Rectal smooth muscle tissue (tissue), 1 donor: ENCODE measurements at regions not wholly inside any gene's neighbourhood (a gene's known extent, or its start where the extent isn't known, plus 50 kb on each side); places are given as distances from the start of the nearest gene placed in this dataset.

Experiments
- H3K27ac ChIP-seq: one replicate; pipeline ENCODE4 v1.7.0; 2013; ENCODE audit warnings: low read depth, low read length, inconsistent platforms
- H3K27me3 ChIP-seq: one replicate; pipeline ENCODE4 v1.7.0; 2013; ENCODE audit warnings: low read length; ENCODE audit not compliant: control insufficient read depth, insufficient read depth
- H3K36me3 ChIP-seq: one replicate; pipeline ENCODE4 v1.7.0; 2013; ENCODE audit warnings: low read length; ENCODE audit not compliant: control insufficient read depth, insufficient read depth
- H3K4me1 ChIP-seq: one replicate; pipeline ENCODE4 v1.7.0; 2013; ENCODE audit warnings: low read length; ENCODE audit not compliant: control insufficient read depth, insufficient read depth
- H3K4me3 ChIP-seq: one replicate; pipeline ENCODE4 v1.7.0; 2013; ENCODE audit warnings: low read length
- H3K9ac ChIP-seq: one replicate; pipeline ENCODE4 v1.7.0; 2013; ENCODE audit warnings: low read length

DNA sequence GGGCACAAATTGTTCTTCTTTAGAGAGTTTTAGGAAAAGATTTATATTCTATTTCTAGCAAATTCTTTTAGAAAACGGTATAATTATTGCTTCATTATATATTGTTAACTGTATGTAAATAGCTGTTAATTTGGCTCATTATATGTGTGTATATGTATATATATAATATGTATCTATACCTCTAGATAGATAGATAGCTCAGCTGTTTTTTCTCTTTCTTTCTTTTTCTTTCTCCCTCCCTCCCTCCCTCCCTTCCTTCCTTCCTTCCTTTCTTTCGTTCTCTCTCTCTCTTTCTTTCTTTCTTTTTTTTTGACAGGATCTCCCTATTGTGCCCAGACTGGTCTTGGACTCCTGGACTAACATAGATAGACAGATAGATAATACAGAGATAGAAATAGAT is 1538.8 kb downstream of the PCDH7 start:
- Histone ChIP-seq H3K27me3 (no peaks in the 10 kb centered on the region), H3K36me3 (no peaks in the 10 kb centered on the region)

DNA sequence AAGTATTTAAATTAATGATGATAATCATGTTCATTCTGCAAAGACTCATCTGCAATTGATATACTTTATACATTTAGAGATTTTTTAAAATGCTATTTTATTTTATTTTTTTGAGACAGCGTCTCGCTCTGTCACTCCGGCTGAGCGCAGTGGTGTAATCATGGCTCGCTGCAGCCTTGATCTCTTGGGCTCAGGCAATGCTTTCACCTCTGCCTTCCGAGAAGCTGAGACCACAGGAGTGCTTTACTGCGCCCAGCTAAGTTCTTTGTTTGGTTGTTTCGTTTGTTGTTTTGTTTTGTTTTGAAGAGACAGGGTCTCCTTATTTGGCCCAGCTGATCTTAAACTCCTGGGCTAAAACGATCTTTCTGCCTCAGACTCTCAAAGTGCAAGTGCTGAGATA is 1541.0 kb downstream of the PCDH7 start:
- Histone ChIP-seq H3K36me3 (no peaks in the 10 kb centered on the region), H3K27ac (no peak overlapping the region), H3K4me3 (no peak overlapping the region), H3K27me3 (no peaks in the 10 kb centered on the region), H3K4me1 (no peaks in the 10 kb centered on the region), H3K9ac (no peak overlapping the region)

More for the DNA sequence above, 1538.8 kb downstream of the PCDH7 start:
- H3K4me1 ChIP-seq, result no peaks in the 10 kb centered on the region
- no peak overlapping the region for H3K27ac ChIP-seq
- no peak overlapping the region for H3K9ac ChIP-seq
- H3K4me3 ChIP-seq, result no peak overlapping the region

- no peak overlapping the region for H3K9ac ChIP-seq
- H3K4me3 ChIP-seq, result no peak overlapping the region
- H3K36me3 ChIP-seq, result no peaks in the 10 kb centered on the region
- no peaks in the 10 kb centered on the region for H3K27me3 ChIP-seq
- H3K4me1 ChIP-seq, result no peaks in the 10 kb centered on the region
- no peak overlapping the region for H3K27ac ChIP-seq
These were observed 1548.7 kb downstream of the PCDH7 start for GRCh38 chr4:32268863-32269262.

GRCh38 chr4:32290102-32290501 is 1569.9 kb downstream of the PCDH7 start:
- Histone ChIP-seq H3K9ac (no peak overlapping the region), H3K4me1 (no peaks in the 10 kb centered on the region), H3K4me3 (no peak overlapping the region), H3K27me3 (no peaks in the 10 kb centered on the region), H3K36me3 (no peaks in the 10 kb centered on the region), H3K27ac (no peak overlapping the region)

DNA sequence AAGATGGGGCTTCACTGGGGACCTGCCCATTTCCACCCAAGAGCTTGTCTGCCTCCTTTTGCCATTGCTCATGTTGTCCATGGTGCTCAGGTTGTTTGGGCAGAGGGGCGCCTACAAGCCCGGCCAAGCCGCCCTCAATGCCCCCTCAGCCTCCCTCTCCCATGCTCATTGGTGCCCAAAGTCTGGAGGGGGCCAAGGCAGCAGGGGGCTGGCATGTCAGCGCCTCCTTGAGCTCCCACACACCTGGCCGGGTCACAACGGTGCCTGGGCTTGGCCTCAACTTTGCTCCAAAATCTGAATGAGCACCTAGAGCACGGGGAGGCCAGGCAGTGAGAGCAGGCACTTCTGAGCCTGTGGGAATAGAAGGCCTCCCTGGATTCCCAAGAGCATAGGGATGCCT is 1598.8 kb downstream of the PCDH7 start:
- Histone ChIP-seq H3K36me3 (no peaks in the 10 kb centered on the region), H3K27me3 (no peaks in the 10 kb centered on the region), H3K9ac (no peak overlapping the region), H3K27ac (no peak overlapping the region), H3K4me1 (no peaks in the 10 kb centered on the region), H3K4me3 (no peak overlapping the region)

- Histone ChIP-seq H3K27ac (no peak overlapping the region), H3K4me1 (no peaks in the 10 kb centered on the region), H3K4me3 (no peak overlapping the region), H3K9ac (no peak overlapping the region), H3K27me3 (no peaks in the 10 kb centered on the region), H3K36me3 (no peaks in the 10 kb centered on the region)
These were observed 1601.3 kb downstream of the PCDH7 start for GRCh38 chr4:32321421-32321820.

DNA sequence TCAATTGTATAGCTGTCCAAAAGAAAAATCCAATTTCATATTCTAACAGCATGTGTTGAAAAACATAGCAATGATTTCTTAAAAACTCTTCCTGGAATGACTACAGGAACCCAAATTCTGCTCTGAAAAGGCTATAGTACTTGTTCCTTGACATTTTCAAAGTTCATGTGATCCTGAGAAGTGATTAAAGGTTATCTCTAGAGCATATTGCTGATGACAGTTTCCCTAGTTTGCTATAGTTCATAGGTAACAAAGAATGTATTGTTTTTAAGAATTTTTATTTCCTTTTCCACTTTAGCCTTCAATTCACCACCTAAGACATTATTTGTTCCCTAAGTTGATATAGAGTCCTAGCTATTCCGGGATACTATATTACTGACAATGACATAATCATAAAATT is 1614.6 kb downstream of the PCDH7 start:
- no peak overlapping the region for H3K27ac ChIP-seq
- H3K4me1 ChIP-seq, result no peaks in the 10 kb centered on the region
- no peak overlapping the region for H3K9ac ChIP-seq
- no peaks in the 10 kb centered on the region for H3K27me3 ChIP-seq
- H3K4me3 ChIP-seq, result no peak overlapping the region
- H3K36me3 ChIP-seq, result no peaks in the 10 kb centered on the region

DNA sequence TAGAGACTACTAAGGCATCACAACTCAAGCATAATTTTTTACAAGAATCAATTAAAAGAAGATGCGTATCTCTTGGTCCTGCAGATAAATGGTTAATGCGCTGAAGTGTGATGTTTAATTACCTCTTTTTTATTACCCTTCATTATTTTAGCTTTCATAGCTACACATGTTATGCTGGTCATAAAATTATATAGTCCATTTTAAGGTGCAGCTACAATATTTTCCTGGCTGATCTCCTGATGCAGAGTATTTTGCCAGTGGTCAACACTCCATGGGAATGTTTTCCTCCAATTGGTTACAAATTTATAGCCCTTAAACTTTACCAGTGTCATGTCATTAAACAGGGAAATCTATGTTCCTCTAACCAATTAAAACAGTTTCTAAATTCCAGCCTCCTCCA is 1617.2 kb downstream of the PCDH7 start:
- no peak overlapping the region for H3K4me3 ChIP-seq
- H3K27ac ChIP-seq, result no peak overlapping the region
- H3K36me3 ChIP-seq, result no peaks in the 10 kb centered on the region
- H3K4me1 ChIP-seq, result no peaks in the 10 kb centered on the region
- no peak overlapping the region for H3K9ac ChIP-seq
- no peaks in the 10 kb centered on the region for H3K27me3 ChIP-seq

- Histone ChIP-seq H3K27me3 (no peaks in the 10 kb centered on the region), H3K27ac (no peak overlapping the region), H3K4me1 (no peaks in the 10 kb centered on the region), H3K9ac (no peak overlapping the region), H3K36me3 (no peaks in the 10 kb centered on the region), H3K4me3 (no peak overlapping the region)
These were observed 1620.4 kb downstream of the PCDH7 start for GRCh38 chr4:32340591-32340990.

- H3K27me3 ChIP-seq, result no peaks in the 10 kb centered on the region
- no peak overlapping the region for H3K9ac ChIP-seq
- H3K36me3 ChIP-seq, result no peaks in the 10 kb centered on the region
- H3K4me1 ChIP-seq, result no peaks in the 10 kb centered on the region
- H3K4me3 ChIP-seq, result no peak overlapping the region
- H3K27ac ChIP-seq, result no peak overlapping the region
These were observed 1621.2 kb downstream of the PCDH7 start for GRCh38 chr4:32341342-32341741.

GRCh38 chr4:32342054-32342453 is 1621.9 kb downstream of the PCDH7 start:
- Histone ChIP-seq H3K27me3 (no peaks in the 10 kb centered on the region), H3K36me3 (no peaks in the 10 kb centered on the region), H3K4me3 (no peak overlapping the region), H3K27ac (no peak overlapping the region), H3K9ac (no peak overlapping the region), H3K4me1 (no peaks in the 10 kb centered on the region)

- no peaks in the 10 kb centered on the region for H3K4me1 ChIP-seq
- no peak overlapping the region for H3K9ac ChIP-seq
- H3K27ac ChIP-seq, result no peak overlapping the region
- no peaks in the 10 kb centered on the region for H3K27me3 ChIP-seq
- no peaks in the 10 kb centered on the region for H3K36me3 ChIP-seq
- no peak overlapping the region for H3K4me3 ChIP-seq
These were observed 1628.9 kb downstream of the PCDH7 start for GRCh38 chr4:32349026-32349425.

DNA sequence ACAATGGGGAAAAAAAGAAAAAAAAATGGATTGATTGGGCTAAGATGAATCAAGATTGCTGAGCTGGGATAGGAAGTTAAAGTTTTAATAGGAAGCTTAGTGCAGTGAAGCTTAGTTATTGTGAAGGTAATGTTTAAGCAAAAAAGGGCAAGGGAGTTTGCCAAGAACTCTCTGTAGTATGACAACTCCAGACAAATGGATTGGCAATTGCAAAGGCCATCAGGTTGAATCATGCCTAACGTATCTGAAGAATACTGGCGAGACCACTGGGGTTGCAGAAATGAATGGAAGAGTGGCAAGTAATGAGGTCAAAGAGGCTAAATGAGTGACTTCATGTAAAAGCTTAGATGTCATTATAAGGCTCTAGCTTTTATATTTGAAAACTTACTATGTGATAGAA is 1654.0 kb downstream of the PCDH7 start:
- H3K27ac ChIP-seq, result no peak overlapping the region
- H3K4me1 ChIP-seq, result no peaks in the 10 kb centered on the region
- H3K9ac ChIP-seq, result no peak overlapping the region
- H3K4me3 ChIP-seq, result no peak overlapping the region
- H3K27me3 ChIP-seq, result no peaks in the 10 kb centered on the region
- H3K36me3 ChIP-seq, result no peaks in the 10 kb centered on the region

DNA sequence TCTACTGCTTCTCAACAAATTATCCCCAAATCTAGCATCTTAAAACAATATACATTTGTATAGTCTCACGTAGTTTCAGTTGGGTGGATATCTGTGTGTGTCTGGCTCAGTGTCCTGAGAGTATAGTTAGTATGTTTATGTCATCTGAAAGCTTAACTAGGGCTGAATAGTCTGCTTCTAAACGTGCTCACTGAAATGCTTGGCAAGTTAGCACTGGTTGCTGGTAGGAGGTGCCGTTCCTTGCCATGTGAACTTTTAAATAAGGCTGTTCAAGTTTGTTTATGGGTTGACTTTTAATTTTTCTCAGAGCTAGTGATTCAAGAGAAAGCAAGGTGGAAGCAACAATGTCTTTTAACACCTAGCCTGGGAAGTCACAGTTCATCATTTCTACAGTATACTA is 1673.6 kb downstream of the PCDH7 start:
- no peak overlapping the region for H3K27ac ChIP-seq
- H3K9ac ChIP-seq, result no peak overlapping the region
- no peak overlapping the region for H3K4me3 ChIP-seq
- no peaks in the 10 kb centered on the region for H3K36me3 ChIP-seq
- no peaks in the 10 kb centered on the region for H3K4me1 ChIP-seq
- no peaks in the 10 kb centered on the region for H3K27me3 ChIP-seq
